ENCODE measurements at regions not wholly inside any gene's neighbourhood (a gene's known extent, or its start where the extent isn't known, plus 50 kb on each side); places are given as distances from the start of the nearest gene placed in this dataset.

DNA sequence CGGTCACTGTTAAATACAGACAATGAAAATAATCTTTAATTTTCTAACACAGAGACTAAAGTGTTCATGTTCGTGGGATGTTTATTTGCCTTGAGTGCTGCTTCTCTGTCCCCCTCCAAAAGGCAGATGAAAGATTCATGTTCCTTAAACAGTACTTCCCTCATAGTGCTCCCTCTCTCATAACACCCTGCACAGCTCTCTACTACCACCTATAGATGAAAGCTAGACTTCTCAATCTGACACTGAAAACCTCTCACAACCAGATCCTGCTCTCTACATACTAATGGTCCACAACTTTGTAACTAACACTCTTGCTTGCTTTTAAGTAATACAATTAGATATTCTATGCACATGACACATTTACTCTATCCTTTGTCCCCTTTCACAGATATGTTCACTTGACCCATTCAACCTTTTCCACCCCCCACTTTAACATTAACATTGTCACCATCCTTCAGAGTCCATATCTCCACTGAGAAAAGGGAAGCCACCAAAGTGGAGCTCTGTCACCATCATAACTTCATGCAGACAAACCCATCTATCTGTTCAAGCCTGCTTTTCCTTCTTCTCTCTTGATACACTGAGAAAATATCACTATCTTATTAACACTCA is 266.4 kb upstream of the USP15 start:
- Histone ChIP-seq H3K4me3 (ENCODE audit: extremely low read depth in 1 of 4, insufficient read depth in 2 of 4, low read depth in 3 of 4, low read length in 4 of 4) (no peak overlapping the region), H3K4ac (replicated peaks; ENCODE audit: insufficient read length, low read depth, low read length) (no peak overlapping the region), H3K4me1 (replicated peaks in 1 of 4; ENCODE audit: control insufficient read depth in 3 of 4, insufficient read depth in 4 of 4, low read length in 3 of 4) (no peaks in the 10 kb centered on the region), H2BK120ac (replicated peaks; ENCODE audit: low read depth, low read length) (no peak overlapping the region), H2BK12ac (ENCODE audit: low read depth, low read length) (no peak overlapping the region), H4K8ac (ENCODE audit: extremely low read depth, insufficient read depth, low read length) (no peak overlapping the region), H3K9ac (replicated peaks in 1 of 4; ENCODE audit: extremely low read depth in 1 of 4, low read depth in 3 of 4, low read length in 3 of 4) (no peak overlapping the region), H4K20me1 (replicated peaks in 1 of 2; ENCODE audit: control insufficient read depth in 1 of 2, insufficient read depth in 2 of 2, low read length in 2 of 2) (no peaks in the 10 kb centered on the region), H3K4me2 (ENCODE audit: insufficient read depth in 1 of 2, low read depth in 2 of 2, low read length in 2 of 2) (no peak overlapping the region), H3K9me3 (ENCODE audit: insufficient read depth in 2 of 2, low read depth in 1 of 2, low read length in 1 of 2) (no peaks in the 10 kb centered on the region), H3K79me2 (ENCODE audit: control insufficient read depth in 1 of 2, insufficient read depth in 2 of 2, low read length in 2 of 2) (no peaks in the 10 kb centered on the region), H3K23ac (ENCODE audit: insufficient read length) (no peak overlapping the region), H2AK5ac (ENCODE audit: low read depth, low read length) (no peak overlapping the region), H3K27ac (ENCODE audit: low read depth, low read length) (no peak overlapping the region), H3K23me2 (ENCODE audit: low read depth, low read length) (no peaks in the 10 kb centered on the region; the same call in 1 of the 2 replicates), H3K14ac (ENCODE audit: insufficient read length) (no peak overlapping the region), H2BK15ac (ENCODE audit: low read length) (no peak overlapping the region), H4K91ac (replicated peaks; ENCODE audit: insufficient read length, low read length) (no peak overlapping the region), H3K56ac (replicated peaks; ENCODE audit: insufficient read length, low read depth, low read length) (no peak overlapping the region), H3K79me1 (ENCODE audit: low read depth, low read length) (no peaks in the 10 kb centered on the region), H4K5ac (ENCODE audit: insufficient read length, low read depth, low read length) (no peak overlapping the region), H3K27me3 (replicated peaks in 1 of 4; ENCODE audit: control insufficient read depth in 3 of 4, extremely low read depth in 1 of 4, insufficient read depth in 3 of 4, low read length in 3 of 4) (no peaks in the 10 kb centered on the region), H2BK5ac (ENCODE audit: low read depth, low read length) (no peak overlapping the region), H3K18ac (ENCODE audit: extremely low read depth, low read length) (no peak overlapping the region), H2AFZ (ENCODE audit: low read length) (no peak overlapping the region), H3K36me3 (ENCODE audit: control insufficient read depth in 2 of 4, insufficient read depth in 4 of 4, low read length in 3 of 4) (no peaks in the 10 kb centered on the region; a peak in 1 of 8 replicates), H2BK20ac (ENCODE audit: low read length) (no peak overlapping the region)
- ChIA-PET POLR2A (ENCODE audit: partially characterized antibody) (no interaction called here), CTCF (ENCODE audit: partially characterized antibody) (interaction anchor here (0.6 to 2.8 kb wide), 20 partner anchors 9 to 1030 kb away, joined by 3 to 18 read pairs (median 3); no protein-coding TSS in a partner anchor)
- FAIRE-seq (peak; percentile 92), DNase-seq (ENCODE audit: low read depth in 1 of 2, low spot score in 2 of 2) (no peak)
- 38% methylated on average over 2 of the region's 2 CpGs; no CpG with 5 or more reads in 1 of the 2 experiments for WGBS, 2 experiments (ENCODE audit: extremely low coverage in 1 of 2, insufficient coverage in 1 of 2, insufficient read length in 1 of 2, insufficient replicate concordance in 2 of 2, low coverage in 1 of 2, low lambda C conversion rate in 2 of 2, missing lambda C conversion rate in 1 of 2)
- no peak for TF ChIP-seq KDM5A (IDR thresholded peaks at IDR 0.05; ENCODE audit: low read length)
- TF ChIP-seq CBX5 (IDR thresholded peaks at IDR 0.05; ENCODE audit: low read depth, low read length): no peak
- TF ChIP-seq, protein P1, sequence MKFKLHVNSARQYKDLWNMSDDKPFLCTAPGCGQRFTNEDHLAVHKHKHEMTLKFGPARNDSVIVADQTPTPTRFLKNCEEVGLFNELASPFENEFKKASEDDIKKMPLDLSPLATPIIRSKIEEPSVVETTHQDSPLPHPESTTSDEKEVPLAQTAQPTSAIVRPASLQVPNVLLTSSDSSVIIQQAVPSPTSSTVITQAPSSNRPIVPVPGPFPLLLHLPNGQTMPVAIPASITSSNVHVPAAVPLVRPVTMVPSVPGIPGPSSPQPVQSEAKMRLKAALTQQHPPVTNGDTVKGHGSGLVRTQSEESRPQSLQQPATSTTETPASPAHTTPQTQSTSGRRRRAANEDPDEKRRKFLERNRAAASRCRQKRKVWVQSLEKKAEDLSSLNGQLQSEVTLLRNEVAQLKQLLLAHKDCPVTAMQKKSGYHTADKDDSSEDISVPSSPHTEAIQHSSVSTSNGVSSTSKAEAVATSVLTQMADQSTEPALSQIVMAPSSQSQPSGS (IDR thresholded peaks at IDR 0.05; ENCODE audit: low read length): no peak
- no peak for TF ChIP-seq GTF2F1 (IDR thresholded peaks at IDR 0.05; ENCODE audit: borderline replicate concordance, low read depth, low read length)
- TF ChIP-seq KDM1A (IDR thresholded peaks at IDR 0.05; ENCODE audit: borderline replicate concordance, low read length): no peak
- peak in 2 of 3 experiments; percentile 70 to 82; a peak in 3 of 4 replicates for TF ChIP-seq CTCF (IDR thresholded peaks at IDR 0.05; ENCODE audit: control extremely low read depth in 1 of 3, insufficient read depth in 1 of 3, low read depth in 1 of 3, low read length in 3 of 3)
- no peak for TF ChIP-seq CHD2 (IDR thresholded peaks at IDR 0.05; ENCODE audit: low read length)
- no peak for TF ChIP-seq TAF7 (optimal IDR thresholded peaks at IDR 0.05; ENCODE audit: borderline replicate concordance, low read depth, low read length)
- TF ChIP-seq GABPA (IDR thresholded peaks at IDR 0.05; ENCODE audit: borderline replicate concordance, insufficient read depth, low read length): no peak
